Spinal cord (tissue), 9 donors: ENCODE measurements at regions not wholly inside any gene's neighbourhood (a gene's known extent, or its start where the extent isn't known, plus 50 kb on each side); places are given as distances from the start of the nearest gene placed in this dataset.
A peak's percentile ranks its signal among the peaks of the same experiment; 100 is the strongest.

ENCODE experiments used
- DNase-seq, 6 donors: peaks; one replicate each; pipeline versions ENCODE4 v3.0.0 to v3.0.0-alpha.2; 2013 to 2015; ENCODE audit warnings: low spot score in 6 of 6, low read depth in 4 of 6
- H3K27ac ChIP-seq: one replicate; pipeline ENCODE4 v1.5.1; 2013; ENCODE audit warnings: low read depth, low read length, control low read depth
- H3K27me3 ChIP-seq: one replicate; pipeline ENCODE4 v1.6.1; 2013; ENCODE audit warnings: low read length; ENCODE audit not compliant: control insufficient read depth, insufficient read depth
- H3K36me3 ChIP-seq: one replicate; pipeline ENCODE4 v1.6.1; 2013; ENCODE audit warnings: low read length; ENCODE audit not compliant: control insufficient read depth, insufficient read depth
- H3K4me1 ChIP-seq: one replicate; pipeline ENCODE4 v1.6.1; 2013; ENCODE audit warnings: low read length; ENCODE audit not compliant: control insufficient read depth, insufficient read depth
- H3K4me3 ChIP-seq: one replicate; pipeline ENCODE4 v1.5.1; 2013; ENCODE audit warnings: low read depth, low read length, control low read depth
- H3K9me3 ChIP-seq: one replicate; pipeline ENCODE4 v1.6.1; 2013; ENCODE audit warnings: low read length; ENCODE audit not compliant: control insufficient read depth, insufficient read depth
- WGBS: methylation state at CpG from one replicate; pipeline ENCODE4 v1.1.5; 2013; ENCODE audit warnings: missing lambda C conversion rate; ENCODE audit not compliant: insufficient coverage; 5-methylcytosine and 5-hydroxymethylcytosine counted together
- donor health status: healthy.

- 91% methylated on average over 5 of the region's 9 CpGs for WGBS
- Histone ChIP-seq H3K27me3 (no peaks in the 10 kb centered on the region), H3K4me3 (no peak overlapping the region), H3K9me3 (no peaks in the 10 kb centered on the region), H3K36me3 (no peaks in the 10 kb centered on the region), H3K4me1 (peaks cover 9% of the 10 kb centered on the region), H3K27ac (no peak overlapping the region)
- no peak for DNase-seq
Observed at GRCh38 chr5:2981652-2982051, 230.2 kb upstream of the IRX2 start.

- Histone ChIP-seq H3K27ac (no peak overlapping the region), H3K4me3 (no peak overlapping the region), H3K36me3 (no peaks in the 10 kb centered on the region), H3K4me1 (peaks cover 9% of the 10 kb centered on the region), H3K9me3 (no peaks in the 10 kb centered on the region), H3K27me3 (no peaks in the 10 kb centered on the region)
- DNase-seq, result no peak
- 88% methylated on average over 6 of the region's 9 CpGs for WGBS
Observed at GRCh38 chr5:2981035-2981434, 229.6 kb upstream of the IRX2 start.

GRCh38 chr5:2960294-2960693 lies 208.8 kb upstream of the IRX2 start:
- Histone ChIP-seq H3K27ac (no peak overlapping the region), H3K36me3 (no peaks in the 10 kb centered on the region), H3K4me1 (peaks cover 4% of the 10 kb centered on the region), H3K9me3 (no peaks in the 10 kb centered on the region), H3K4me3 (no peak overlapping the region), H3K27me3 (no peaks in the 10 kb centered on the region)
- WGBS, result 0% methylated on average over 1 of the region's 2 CpGs
- DNase-seq, result peak in 4 of 6 donors; percentile 4 to 69 (median 26)

- Histone ChIP-seq H3K4me3 (no peak overlapping the region), H3K27ac (no peak overlapping the region), H3K27me3 (no peaks in the 10 kb centered on the region), H3K4me1 (peaks cover 4% of the 10 kb centered on the region), H3K9me3 (no peaks in the 10 kb centered on the region), H3K36me3 (no peaks in the 10 kb centered on the region)
- no peak for DNase-seq
- WGBS, result 60% methylated on average over 1 of the region's 2 CpGs
Observed at GRCh38 chr5:2958976-2959375, 207.5 kb upstream of the IRX2 start.

GRCh38 chr5:2948875-2949274 lies 197.4 kb upstream of the IRX2 start:
- 80% methylated on average over 3 of the region's 3 CpGs for WGBS
- H3K36me3 ChIP-seq, result no peaks in the 10 kb centered on the region
- H3K4me3 ChIP-seq, result no peak overlapping the region
- DNase-seq, result no peak
- H3K9me3 ChIP-seq, result no peaks in the 10 kb centered on the region
- H3K27ac ChIP-seq, result no peak overlapping the region
- H3K4me1 ChIP-seq, result no peaks in the 10 kb centered on the region
- no peaks in the 10 kb centered on the region for H3K27me3 ChIP-seq

- Histone ChIP-seq H3K4me3 (no peak overlapping the region), H3K27ac (no peak overlapping the region), H3K9me3 (no peaks in the 10 kb centered on the region), H3K36me3 (no peaks in the 10 kb centered on the region), H3K4me1 (no peaks in the 10 kb centered on the region), H3K27me3 (no peaks in the 10 kb centered on the region)
- DNase-seq, result no peak
- WGBS, result 44% methylated on average over 2 of the region's 6 CpGs
Observed at GRCh38 chr5:2946315-2946714, 194.8 kb upstream of the IRX2 start.

GRCh38 chr5:2936413-2936812 lies 184.9 kb upstream of the IRX2 start:
- WGBS, result no CpG with 5 or more reads among the region's 4 CpGs
- no peaks in the 10 kb centered on the region for H3K27me3 ChIP-seq
- no peaks in the 10 kb centered on the region for H3K9me3 ChIP-seq
- H3K36me3 ChIP-seq, result no peaks in the 10 kb centered on the region
- no peaks in the 10 kb centered on the region for H3K4me1 ChIP-seq
- H3K27ac ChIP-seq, result no peak overlapping the region
- no peak overlapping the region for H3K4me3 ChIP-seq
- DNase-seq, result no peak

GRCh38 chr5:2929779-2930178 lies 178.3 kb upstream of the IRX2 start:
- H3K27ac ChIP-seq, result no peak overlapping the region
- H3K27me3 ChIP-seq, result no peaks in the 10 kb centered on the region
- no peaks in the 10 kb centered on the region for H3K36me3 ChIP-seq
- H3K9me3 ChIP-seq, result no peaks in the 10 kb centered on the region
- 91% methylated on average over 10 of the region's 10 CpGs for WGBS
- no peak for DNase-seq
- H3K4me3 ChIP-seq, result no peak overlapping the region
- H3K4me1 ChIP-seq, result no peaks in the 10 kb centered on the region

- Histone ChIP-seq H3K9me3 (peaks cover 10% of the 10 kb centered on the region), H3K36me3 (no peaks in the 10 kb centered on the region), H3K27me3 (no peaks in the 10 kb centered on the region), H3K4me3 (no peak overlapping the region), H3K27ac (no peak overlapping the region), H3K4me1 (no peaks in the 10 kb centered on the region)
- DNase-seq, result no peak
- 94% methylated on average over 9 of the region's 9 CpGs for WGBS
Observed at GRCh38 chr5:2921651-2922050, 170.2 kb upstream of the IRX2 start.

- Histone ChIP-seq H3K27me3 (no peaks in the 10 kb centered on the region), H3K4me1 (no peaks in the 10 kb centered on the region), H3K27ac (no peak overlapping the region), H3K9me3 (peaks cover 10% of the 10 kb centered on the region), H3K36me3 (no peaks in the 10 kb centered on the region), H3K4me3 (no peak overlapping the region)
- 96% methylated on average over 2 of the region's 5 CpGs for WGBS
- no peak for DNase-seq
Observed at GRCh38 chr5:2921176-2921575, 169.7 kb upstream of the IRX2 start.
